SKM-1 treated with dmso at 0.1 percent for 144 hours (cell line): ENCODE measurements at regions not wholly inside any gene's neighbourhood (a gene's known extent, or its start where the extent isn't known, plus 50 kb on each side); places are given as distances from the start of the nearest gene placed in this dataset.
"Not testable (repeated sequence)": the region's sequence is repeated elsewhere in the genome, so short reads cannot be mapped to it uniquely, and the experiment has no call there.

Source experiments
- DNase-seq: peaks from one replicate; lab custom pipeline; 2025; ENCODE audit not compliant: unreplicated experiment; lab: John Stamatoyannopoulos, UW

GRCh38 chr16:60816461-60816860 lies 1219.8 kb downstream of the CDH8 start:
- DNase-seq, result no peak

GRCh38 chr16:60815865-60816264 lies 1220.4 kb downstream of the CDH8 start:
- no peak for DNase-seq

GRCh38 chr16:60815033-60815432 lies 1221.2 kb downstream of the CDH8 start:
- no peak for DNase-seq

- DNase-seq, result no peak
These were observed 1224.6 kb downstream of the CDH8 start for GRCh38 chr16:60811657-60812056.

GRCh38 chr16:60811051-60811608 lies 1225.1 kb downstream of the CDH8 start:
- DNase-seq, result no peak

- DNase-seq, result no peak
These were observed 1226.0 kb downstream of the CDH8 start for GRCh38 chr16:60810250-60810649.

- DNase-seq, result no peak
These were observed 1243.8 kb downstream of the CDH8 start for GRCh38 chr16:60792437-60792836.

- DNase-seq, result no peak
These were observed 1247.6 kb downstream of the CDH8 start for GRCh38 chr16:60788631-60789030.

- no peak for DNase-seq
These were observed 1260.0 kb downstream of the CDH8 start for GRCh38 chr16:60776281-60776680.

GRCh38 chr16:60771138-60771537 lies 1265.1 kb downstream of the CDH8 start:
- DNase-seq, result peak; percentile 82

- not testable (repeated sequence) for DNase-seq
These were observed 1265.9 kb downstream of the CDH8 start for GRCh38 chr16:60770384-60770783.

- no peak for DNase-seq
These were observed 1272.4 kb downstream of the CDH8 start for GRCh38 chr16:60763869-60764268.

- no peak for DNase-seq
These were observed 1280.3 kb downstream of the CDH8 start for GRCh38 chr16:60755907-60756306.

GRCh38 chr16:60748366-60748765 lies 1287.9 kb downstream of the CDH8 start:
- no peak for DNase-seq

- no peak for DNase-seq
These were observed 1292.0 kb downstream of the CDH8 start for GRCh38 chr16:60744198-60744597.

GRCh38 chr16:60741810-60742209 lies 1294.4 kb downstream of the CDH8 start:
- no peak for DNase-seq

GRCh38 chr16:60739737-60740683 lies 1296.2 kb downstream of the CDH8 start:
- DNase-seq, result no peak

GRCh38 chr16:60731329-60732050 lies 1304.7 kb downstream of the CDH8 start:
- DNase-seq, result no peak

- no peak for DNase-seq
These were observed 1307.2 kb downstream of the CDH8 start for GRCh38 chr16:60729051-60729450.

- no peak for DNase-seq
These were observed 1308.4 kb downstream of the CDH8 start for GRCh38 chr16:60727851-60728250.

GRCh38 chr16:60720060-60720459 lies 1316.2 kb downstream of the CDH8 start:
- no peak for DNase-seq

- no peak for DNase-seq
These were observed 1318.4 kb downstream of the CDH8 start for GRCh38 chr16:60717808-60718207.
